ENCODE measurements at regions not wholly inside any gene's neighbourhood (a gene's known extent, or its start where the extent isn't known, plus 50 kb on each side); places are given as distances from the start of the nearest gene placed in this dataset.

DNA sequence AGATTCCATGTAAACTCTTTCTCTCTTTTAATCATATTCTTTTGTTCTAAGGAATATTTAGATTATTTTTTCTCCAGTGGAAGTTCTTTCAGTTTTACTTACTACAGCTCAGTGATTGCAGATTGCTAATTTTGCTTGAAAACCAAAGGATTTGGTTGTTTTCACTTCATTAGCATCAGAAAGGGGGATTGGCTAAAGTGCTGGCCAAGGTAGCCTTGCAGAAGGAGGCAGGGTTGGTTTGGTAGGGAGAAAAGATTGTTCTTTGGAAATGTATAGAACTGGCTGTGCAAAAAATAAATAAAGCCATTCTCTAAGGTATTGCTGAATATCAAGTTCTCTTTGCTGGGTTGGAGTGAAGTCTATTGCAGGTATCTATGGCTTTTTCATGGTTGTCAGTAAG, 92.6 kb downstream of the FAT3 start:
- DNase-seq (ENCODE audit: low read depth in 4 of 4, low spot score in 3 of 4), result no peak

DNA sequence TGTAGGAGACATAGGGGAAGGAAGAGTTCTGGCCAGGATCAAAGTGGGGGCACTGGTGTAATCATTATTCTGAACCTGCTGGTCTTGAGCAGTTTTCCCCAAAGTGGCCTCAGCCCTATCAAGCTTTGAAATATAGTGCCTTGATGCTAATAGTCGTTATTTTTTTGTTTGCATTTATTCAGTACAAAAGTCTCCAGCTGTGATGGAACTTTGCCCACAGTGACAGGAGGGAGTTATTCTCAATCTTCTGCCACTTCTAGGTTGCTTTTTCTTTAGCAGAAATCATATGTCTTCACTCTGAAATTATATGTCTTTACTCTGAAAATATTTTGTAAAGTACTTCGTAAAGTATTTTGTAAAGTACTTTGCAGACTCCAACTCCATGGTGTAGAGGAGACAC, 93.1 kb downstream of the FAT3 start:
- no peak for DNase-seq (ENCODE audit: low read depth in 4 of 4, low spot score in 3 of 4)

DNA sequence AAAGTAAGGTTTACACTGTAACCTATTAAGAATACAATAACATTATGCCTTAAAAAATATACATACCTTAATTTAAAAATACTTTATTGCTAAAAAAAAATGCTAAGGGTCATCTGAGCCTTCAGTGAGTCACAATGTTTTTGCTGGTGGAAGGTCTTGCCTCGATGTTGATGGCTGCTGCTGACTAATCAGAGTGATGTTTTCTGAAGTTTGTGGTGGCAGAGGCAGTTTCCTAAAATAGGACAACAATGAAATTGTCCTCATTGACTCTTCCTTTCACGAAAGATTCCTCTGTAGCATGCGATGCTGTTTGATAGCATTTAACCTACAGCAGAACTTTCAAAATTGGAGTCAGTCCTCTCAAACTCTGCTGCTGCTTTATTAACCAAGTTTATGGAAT, 97.6 kb downstream of the FAT3 start:
- no peak for DNase-seq (ENCODE audit: low read depth in 4 of 4, low spot score in 3 of 4)

DNA sequence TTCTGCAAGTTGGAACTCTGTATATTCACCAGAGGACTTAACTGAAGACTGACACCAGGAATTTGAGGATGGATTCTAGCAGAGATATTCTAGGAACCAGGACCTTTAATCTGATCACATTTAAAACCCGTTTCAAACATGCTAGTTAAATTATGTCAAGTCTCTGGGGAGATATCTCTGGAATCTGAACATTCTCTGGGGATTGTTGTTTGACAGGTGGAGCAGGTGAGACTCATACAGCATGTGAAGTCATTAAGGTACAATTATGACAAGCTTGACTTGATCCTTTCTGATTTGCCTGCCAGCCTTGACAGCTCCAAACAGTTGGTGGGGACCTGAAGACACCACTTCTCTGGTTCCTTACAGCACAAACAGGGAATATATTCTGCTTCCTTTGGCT, 100.3 kb downstream of the FAT3 start:
- DNase-seq (ENCODE audit: low read depth in 4 of 4, low spot score in 3 of 4), result no peak

DNA sequence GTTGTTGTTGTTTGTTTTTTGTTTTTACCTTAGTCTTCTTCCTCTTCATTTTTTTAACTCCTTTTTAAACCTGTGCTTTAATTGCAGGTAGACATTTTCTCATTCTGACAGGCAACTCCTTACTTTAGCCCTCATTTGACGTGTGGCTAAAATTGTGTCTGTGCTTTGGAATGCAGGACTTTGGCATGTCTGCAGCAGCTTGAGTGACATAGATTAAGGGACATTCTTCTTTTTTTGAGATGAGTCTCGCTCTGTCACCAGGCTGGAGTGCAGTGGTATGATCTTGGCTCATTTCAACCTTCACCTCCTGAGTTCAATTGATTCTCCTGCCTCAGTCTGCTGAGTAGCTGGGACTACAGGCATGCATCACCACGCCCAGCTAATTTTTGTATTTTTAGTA, 100.8 kb downstream of the FAT3 start:
- DNase-seq (ENCODE audit: low read depth in 4 of 4, low spot score in 3 of 4), result no peak

DNA sequence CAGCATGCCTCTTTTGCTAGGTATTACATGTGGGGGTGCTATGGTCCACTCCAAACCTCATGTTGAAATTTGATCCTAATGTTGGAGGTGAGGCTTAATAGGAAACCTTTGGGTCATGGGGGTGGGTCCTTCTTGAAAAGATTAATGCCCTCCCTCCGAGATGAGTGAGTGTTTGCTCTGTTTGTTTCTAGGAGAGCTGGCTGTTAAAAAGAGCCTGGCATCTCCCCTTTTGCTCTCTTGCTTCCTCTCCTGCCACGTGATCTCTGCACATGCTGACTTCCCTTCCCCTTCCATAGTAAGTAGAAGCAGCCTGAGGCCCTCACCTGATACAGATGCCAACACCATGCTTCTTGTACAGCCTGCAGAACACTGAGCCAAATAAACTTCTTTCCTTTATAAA, 104.5 kb downstream of the FAT3 start:
- no peak for DNase-seq (ENCODE audit: low read depth in 4 of 4, low spot score in 3 of 4)

DNA sequence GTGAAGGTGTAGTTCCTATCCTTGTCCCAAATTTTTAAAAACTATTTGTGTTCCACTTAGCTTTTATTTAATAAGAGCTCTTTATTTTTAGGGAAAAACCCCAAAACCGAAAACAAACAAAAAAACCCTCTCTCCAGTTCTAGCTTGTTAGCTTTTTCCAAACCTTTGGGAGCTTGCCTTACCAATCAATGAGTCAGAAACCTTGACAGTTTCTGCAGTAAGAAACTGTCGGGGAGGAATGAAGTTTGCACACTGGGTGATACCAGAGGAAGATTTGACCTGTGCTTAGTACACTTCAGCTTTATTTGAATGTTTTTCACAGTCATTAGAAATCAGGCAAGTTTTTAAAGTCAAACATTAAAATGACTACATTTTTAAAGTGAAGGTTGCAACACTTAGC, 105.0 kb downstream of the FAT3 start:
- no peak for DNase-seq (ENCODE audit: low read depth in 4 of 4, low spot score in 3 of 4)

DNA sequence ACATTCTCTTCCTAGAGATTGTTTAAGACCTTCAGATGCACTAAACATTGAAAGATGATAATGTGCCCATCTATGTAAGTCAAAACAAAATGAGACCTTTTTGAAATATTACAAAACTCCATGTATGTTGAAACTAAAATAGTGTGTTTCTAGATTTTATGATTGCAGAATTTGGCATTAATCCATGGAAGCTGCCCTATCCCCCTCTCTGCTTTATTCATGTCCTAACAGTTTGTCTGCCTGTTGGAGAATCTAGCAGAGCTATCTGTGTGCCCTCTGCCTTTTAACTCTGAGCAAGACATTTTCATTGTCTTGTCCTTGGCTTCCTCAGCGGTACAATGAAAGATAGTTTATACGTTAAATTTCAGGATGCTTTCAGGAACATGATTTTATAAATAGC, 105.5 kb downstream of the FAT3 start:
- no peak for DNase-seq (ENCODE audit: low read depth in 4 of 4, low spot score in 3 of 4)

DNA sequence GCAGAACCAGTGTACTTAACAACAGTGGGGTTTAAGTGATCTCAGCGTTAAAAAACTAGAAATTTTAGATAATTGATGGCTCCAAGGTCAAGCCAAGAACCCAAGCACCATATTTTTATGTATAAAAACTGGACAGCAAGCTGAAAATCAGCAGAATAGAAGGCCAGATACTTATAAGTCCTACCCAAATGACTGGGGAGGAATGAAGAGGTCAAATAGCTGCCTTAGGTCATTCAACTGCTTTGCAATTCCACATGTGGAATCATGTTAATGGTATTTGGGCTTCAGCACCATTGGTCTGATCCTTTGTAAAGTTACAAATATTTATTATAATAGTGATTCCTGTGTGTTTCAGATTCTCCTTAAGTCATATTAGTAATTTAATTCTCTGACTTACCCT, 108.4 kb downstream of the FAT3 start:
- no peak for DNase-seq (ENCODE audit: low read depth in 4 of 4, low spot score in 3 of 4)

DNA sequence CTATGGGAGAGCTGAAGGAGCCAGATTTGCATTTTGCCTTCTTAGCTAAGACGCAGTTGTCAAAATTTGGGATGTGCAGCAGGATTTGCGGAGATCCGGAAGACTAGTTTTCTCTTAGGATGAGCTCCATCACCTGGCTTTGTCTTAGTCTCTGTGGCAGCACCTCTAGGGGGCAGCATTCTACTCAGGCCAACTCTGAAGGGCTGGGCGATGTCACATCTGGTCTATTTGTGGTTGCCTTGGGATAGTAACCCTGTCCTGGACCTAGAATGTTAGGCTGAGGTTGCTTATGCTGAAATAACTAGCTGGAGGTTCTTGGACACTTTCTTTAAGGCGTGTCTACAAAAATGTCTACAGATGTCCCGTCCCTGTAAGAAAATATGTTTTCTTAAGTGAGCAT, 116.2 kb downstream of the FAT3 start:
- no peak for DNase-seq (ENCODE audit: low read depth in 4 of 4, low spot score in 3 of 4)

DNA sequence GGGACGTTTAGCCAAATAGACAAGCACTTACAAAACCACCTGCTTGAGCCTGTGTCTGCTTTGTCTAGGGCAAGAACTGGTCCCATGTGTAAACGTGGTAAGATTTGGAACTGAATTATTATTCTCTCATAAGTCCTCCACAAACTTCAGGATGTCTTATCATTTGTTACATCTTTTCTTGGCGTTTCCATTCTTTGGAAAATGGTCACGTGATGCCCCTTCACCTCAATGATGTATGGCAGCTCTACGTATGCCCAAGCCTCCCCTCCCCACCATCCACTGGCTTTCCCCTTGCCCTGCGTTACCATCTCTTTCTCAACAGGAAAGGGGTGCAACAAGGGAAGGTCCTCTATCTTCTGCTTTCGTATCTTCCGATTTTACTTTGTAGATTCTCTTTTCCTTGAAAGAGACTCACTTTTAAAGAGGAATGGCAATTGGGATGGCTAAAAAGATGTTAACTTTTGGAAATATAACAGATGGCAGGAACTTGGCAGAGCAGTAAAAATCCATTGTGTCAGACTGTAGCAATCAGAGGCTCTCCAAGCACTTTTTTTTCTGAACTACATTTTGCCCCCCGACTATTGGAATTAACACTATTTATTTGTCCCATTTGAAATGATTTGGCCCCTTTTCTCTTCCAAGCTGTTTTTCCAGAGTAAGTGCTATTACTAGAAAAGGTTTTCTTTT, 117.6 kb downstream of the FAT3 start:
- no peak for DNase-seq (ENCODE audit: low read depth in 4 of 4, low spot score in 3 of 4)

DNA sequence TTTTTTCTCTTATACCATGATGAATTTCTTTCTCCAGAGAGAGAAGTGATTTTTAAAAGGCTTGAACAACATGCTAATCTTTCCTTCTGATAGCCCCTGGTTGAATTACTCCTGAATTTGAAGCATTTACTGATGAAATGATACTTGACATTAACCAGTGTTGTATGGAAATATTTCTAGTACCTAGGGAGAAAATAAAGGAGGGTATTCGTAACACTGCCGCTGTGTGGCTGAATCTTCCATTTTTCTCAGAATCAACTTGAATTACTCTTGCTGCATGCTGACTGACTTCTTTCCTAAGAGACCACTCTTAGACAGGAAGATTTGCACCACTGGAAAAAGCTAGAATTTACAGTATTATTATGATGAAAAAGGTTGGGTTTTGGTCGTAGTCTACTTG, 118.3 kb downstream of the FAT3 start:
- DNase-seq (ENCODE audit: low read depth in 4 of 4, low spot score in 3 of 4), result no peak

DNA sequence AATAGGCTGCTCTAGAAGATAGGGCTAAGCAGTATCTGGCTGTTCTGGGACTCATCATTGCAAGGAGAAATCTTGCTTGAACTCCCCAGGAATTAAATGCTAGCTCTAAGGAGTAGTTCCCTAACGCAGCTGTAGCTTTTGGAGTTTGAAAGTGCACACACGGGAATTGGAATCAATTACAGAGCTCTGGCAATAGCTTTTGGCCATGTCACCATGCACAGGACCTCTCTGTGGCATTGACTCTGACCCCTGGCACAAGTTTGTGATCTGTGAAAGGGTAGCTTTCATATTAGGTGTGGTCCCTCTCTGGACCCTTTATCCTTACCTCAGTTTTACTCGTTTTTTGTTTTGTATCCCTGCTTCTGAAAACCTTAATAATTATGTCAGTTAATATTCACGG, 121.6 kb downstream of the FAT3 start:
- no peak for DNase-seq (ENCODE audit: low read depth in 4 of 4, low spot score in 3 of 4)

DNA sequence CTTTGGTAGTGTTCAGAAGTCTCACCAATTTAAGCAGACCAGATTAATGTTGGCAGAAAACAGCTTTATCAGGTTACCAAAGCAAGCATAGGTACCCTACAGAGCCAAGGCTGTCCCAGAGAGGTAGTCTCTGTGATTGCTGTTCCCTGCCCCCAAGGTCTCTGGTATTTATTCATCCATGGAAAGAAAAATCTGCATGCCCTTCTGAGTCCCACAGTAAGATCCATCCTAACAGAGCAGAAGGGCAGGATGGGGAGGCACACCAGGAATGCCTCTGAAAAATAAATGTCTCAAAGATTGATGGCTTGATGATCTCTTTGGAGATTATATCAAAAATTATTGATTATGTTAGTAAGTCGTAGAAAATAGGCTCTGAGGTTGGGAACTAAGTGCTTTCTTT, 122.8 kb downstream of the FAT3 start:
- no peak for DNase-seq (ENCODE audit: low read depth in 4 of 4, low spot score in 3 of 4)

DNA sequence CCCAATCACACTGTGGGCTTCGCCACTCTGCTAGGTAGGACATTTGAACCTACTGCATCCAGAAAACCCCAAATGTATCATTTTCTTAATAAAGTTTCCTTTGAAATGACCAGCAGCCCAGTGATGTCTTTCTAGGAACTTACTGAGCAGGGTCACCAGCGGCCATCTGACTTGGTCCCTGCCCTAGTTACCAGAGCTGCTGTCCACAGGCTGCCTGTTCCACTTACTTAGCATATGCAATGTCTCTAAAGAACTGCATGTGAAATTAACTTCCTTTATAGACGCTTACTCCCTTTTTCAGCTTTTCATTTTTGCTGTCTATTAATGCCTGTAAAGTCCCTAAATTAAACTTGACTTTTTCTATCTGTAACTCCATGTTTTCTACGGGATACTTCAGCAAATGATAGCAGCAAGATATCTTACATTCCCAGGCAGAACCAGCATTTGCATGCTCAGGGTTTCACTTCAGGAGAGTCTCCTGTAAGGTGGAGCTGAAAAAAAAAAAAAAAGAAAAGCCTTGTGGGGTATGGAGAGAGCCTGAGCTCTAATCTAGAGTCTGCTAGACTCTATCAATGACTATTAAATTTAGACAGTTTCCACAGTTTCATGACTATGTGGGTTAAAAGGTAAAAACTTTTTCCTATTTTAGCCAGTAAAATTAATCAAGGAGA, 125.0 kb downstream of the FAT3 start:
- no peak for DNase-seq (ENCODE audit: low read depth in 4 of 4, low spot score in 3 of 4)

DNA sequence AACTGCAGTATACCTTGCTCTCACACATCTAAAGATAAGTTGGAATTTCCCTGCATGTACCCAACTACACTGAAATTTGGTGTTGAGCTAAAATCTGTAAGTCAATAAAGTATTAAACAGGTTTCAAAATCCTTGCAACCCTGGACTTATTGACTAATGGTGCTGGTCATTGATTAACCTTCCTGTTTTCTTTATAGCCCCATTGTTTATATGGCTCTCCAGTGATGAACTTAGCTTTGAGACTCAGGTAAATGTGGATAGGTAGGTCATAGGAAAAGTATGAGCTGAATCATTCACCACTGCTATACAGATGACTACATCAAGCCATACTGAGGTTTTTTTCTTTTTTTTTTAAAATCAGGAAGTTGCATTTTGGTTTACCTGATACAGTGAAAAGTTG, 132.7 kb downstream of the FAT3 start:
- DNase-seq (ENCODE audit: low read depth in 4 of 4, low spot score in 3 of 4), result no peak

DNA sequence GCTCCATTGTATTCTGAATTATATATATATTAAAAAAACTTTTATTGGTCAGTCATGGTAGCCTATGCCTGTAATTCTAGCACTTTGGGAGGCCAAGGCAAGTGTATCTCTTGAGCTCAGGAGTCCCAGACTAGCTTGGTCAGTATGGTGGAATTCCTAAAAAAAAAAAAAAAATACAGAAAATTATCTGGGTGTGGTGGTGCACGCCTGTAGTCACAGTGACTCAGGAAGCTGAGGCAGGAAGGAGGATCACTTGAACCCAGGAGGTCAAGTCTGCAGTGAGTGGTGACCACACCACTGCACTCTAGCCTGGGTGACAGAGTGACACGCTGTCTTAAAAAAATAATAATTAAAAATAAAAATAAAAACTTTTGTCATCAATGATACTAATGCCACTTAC, 133.2 kb downstream of the FAT3 start:
- DNase-seq (ENCODE audit: low read depth in 4 of 4, low spot score in 3 of 4), result no peak

DNA sequence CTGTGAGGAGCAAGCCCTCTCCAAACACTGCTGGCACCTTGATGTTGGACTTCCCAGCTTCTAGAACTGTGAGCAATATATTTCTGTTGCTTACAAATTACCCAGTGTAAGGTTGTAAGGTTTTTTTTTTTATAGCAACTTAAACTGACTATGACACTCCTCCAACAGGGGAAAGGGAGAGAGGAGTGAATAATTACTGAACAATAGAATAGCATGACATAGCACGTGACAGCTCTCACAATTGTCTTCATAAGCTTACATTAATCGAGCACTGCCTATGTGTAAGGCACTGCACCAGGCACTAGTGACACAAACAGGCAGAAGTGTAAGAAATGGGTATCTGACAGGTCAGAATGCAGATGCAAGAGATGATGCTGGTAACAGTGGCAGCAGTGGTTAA, 136.9 kb downstream of the FAT3 start:
- no peak for DNase-seq (ENCODE audit: low read depth in 4 of 4, low spot score in 3 of 4)

DNA sequence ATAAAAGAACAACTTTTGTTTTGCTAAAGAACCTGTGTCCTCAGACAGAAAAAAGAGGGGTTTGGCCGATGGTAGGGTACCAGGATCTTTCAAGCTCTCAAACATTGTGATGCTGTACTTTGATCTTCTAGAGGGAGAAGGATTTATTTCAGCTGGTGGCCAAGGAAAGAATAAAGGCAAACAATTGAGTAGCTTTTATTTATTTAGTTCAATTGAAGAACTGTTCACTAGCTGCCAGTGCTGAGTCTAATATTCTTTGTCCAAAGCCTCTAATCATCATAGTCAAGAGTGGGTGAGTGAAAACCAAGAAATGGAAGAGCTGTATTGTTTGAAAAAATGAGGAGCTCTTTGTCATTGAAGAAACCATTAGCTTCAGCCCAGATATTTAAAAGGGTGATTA, 138.4 kb downstream of the FAT3 start:
- no peak for DNase-seq (ENCODE audit: low read depth in 4 of 4, low spot score in 3 of 4)

DNA sequence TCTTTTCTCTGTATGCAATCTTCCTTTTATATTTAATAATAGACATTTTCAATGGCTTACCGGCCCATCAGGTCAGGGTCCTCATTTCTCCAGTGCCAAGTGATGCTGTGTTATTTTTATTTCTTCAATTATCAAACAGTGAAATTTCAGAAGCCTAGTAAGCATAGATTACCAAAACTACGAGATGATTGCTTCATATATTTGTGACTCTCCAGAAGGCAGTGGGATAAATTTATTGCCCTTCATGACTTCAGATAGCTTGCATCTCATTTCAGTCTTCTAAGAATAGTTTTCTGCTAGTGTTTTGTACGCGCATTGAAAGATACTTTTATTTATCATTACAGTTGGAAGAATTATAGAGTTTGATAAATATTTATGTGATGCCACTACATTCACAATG, 139.6 kb downstream of the FAT3 start:
- no peak for DNase-seq (ENCODE audit: low read depth in 4 of 4, low spot score in 3 of 4)

DNA sequence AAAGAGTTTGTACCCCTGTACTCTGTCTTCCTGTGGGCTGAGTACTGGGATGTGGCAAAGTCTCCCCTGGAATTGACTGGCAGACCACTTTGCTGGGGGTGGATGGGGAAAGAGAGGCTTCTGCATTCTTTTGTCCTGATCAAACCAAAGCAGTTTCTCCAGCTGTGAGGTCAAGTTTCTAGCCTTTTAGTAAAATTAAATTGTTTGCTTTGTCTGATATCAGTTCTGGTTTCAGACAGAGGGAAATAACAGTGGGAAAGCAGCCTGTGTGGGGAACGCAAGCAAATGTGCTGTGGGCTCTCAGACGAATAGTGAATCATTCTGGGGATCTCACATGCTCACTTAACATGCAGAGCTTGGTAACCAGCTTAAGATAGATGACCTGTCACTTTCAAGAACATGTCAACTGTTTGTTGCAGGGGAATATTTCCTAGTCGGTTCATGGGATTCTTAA, 151.6 kb downstream of the FAT3 start:
- DNase-seq (ENCODE audit: low read depth in 4 of 4, low spot score in 3 of 4), result no peak

DNA sequence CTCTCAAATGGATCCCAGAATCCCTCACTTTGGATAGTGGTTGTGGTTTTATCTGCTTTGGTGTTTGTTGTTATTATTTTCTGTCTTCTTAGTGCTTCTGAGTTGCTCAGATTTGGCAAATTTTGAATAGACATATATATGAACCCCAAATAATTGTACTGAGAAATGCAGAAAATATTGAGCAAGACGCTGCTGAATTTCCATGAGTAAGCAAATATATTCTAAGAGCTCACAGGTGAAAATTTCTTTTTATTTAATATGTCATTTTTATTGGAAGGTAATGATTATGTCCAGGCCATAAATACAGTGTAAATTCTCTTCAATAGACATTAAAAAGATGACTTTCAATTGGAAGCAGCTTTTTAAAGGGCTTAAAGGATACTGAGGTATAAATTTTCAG, 152.1 kb downstream of the FAT3 start:
- DNase-seq (ENCODE audit: low read depth in 4 of 4, low spot score in 3 of 4), result no peak

DNA sequence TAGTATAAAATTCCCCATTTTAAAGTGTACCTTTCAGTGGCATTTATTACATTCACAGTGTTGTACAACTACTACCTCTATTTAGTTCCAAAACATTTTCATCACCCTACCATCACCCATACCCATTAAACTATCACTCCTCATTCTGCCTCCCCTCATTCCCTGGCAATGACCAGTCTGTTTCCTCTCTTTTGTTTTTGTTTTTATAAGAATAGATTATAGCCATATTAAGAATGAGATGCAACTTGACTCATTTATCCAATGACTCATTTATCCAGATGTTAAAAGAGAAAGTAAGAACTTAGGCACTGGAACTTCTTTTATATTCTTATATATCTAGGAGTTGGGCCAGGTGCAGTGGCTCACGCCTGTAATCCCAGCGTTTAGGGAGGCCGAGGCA, 156.3 kb downstream of the FAT3 start:
- DNase-seq (ENCODE audit: low read depth in 4 of 4, low spot score in 3 of 4), result no peak
